ENCODE measurements at regions not wholly inside any gene's neighbourhood (a gene's known extent, or its start where the extent isn't known, plus 50 kb on each side); places are given as distances from the start of the nearest gene placed in this dataset.

GRCh38 chr9:2473681-2474080 is 147.9 kb upstream of the VLDLR start:
- DNase-seq (no peak), ATAC-seq (ENCODE audit: low read depth in 2 of 2) (no peak)
- H3K36me3 Mint-ChIP-seq, result no peaks in the 10 kb centered on the region
- H3K9me3 Mint-ChIP-seq, result no peaks in the 10 kb centered on the region
- no peak overlapping the region for H3K27ac Mint-ChIP-seq
- no peak overlapping the region for H3K4me3 Mint-ChIP-seq
- H3K4me1 Mint-ChIP-seq, result no peaks in the 10 kb centered on the region
- H3K27me3 Mint-ChIP-seq, result peaks cover 3 to 12% (median 10%) of the 10 kb centered on the region in 3 donors

DNA sequence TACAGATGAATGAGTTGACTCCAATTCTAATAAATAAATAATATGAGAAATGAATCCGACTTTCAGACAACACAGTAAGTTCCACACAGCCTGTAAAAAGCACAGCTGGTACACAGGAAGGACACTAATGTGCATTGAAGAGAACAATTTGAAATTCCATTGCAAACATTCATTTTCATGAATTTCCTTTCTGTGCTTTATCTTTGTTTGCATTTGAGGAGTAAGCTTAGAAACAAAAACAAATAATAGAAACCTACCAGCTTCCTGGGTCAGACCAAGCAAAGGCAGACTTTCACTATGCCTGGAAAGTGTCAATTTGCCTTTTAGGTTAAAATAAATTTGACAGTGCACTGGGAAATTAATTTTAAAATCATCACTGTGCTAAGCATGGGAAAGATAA is 143.8 kb upstream of the VLDLR start:
- ATAC-seq (ENCODE audit: low read depth in 2 of 2), result no peak
- Mint-ChIP-seq H3K27ac (no peak overlapping the region), H3K4me1 (no peaks in the 10 kb centered on the region), H3K9me3 (no peaks in the 10 kb centered on the region), H3K4me3 (no peak overlapping the region), H3K36me3 (no peaks in the 10 kb centered on the region), H3K27me3 (peaks cover 0 to 14% (median 7%) of the 10 kb centered on the region in 3 donors)
- no peak for DNase-seq

- Mint-ChIP-seq H3K4me1 (no peaks in the 10 kb centered on the region), H3K36me3 (no peaks in the 10 kb centered on the region), H3K27ac (peak overlapping the region in 1 of 6 donors; percentile 10), H3K27me3 (peaks cover 0 to 12% (median 0%) of the 10 kb centered on the region in 3 donors), H3K4me3 (no peak overlapping the region), H3K9me3 (no peaks in the 10 kb centered on the region)
- no peak for ATAC-seq (ENCODE audit: low read depth in 2 of 2)
- DNase-seq, result no peak
Observed at GRCh38 chr9:2478421-2478820, 143.2 kb upstream of the VLDLR start.

- DNase-seq (no peak), ATAC-seq (ENCODE audit: low read depth in 2 of 2) (no peak)
- peaks cover 0 to 13% (median 0%) of the 10 kb centered on the region in 3 donors for H3K27me3 Mint-ChIP-seq
- no peaks in the 10 kb centered on the region for H3K4me1 Mint-ChIP-seq
- H3K4me3 Mint-ChIP-seq, result no peak overlapping the region
- no peaks in the 10 kb centered on the region for H3K36me3 Mint-ChIP-seq
- no peak overlapping the region for H3K27ac Mint-ChIP-seq
- no peaks in the 10 kb centered on the region for H3K9me3 Mint-ChIP-seq
Observed at GRCh38 chr9:2479056-2479565, 142.5 kb upstream of the VLDLR start.

DNA sequence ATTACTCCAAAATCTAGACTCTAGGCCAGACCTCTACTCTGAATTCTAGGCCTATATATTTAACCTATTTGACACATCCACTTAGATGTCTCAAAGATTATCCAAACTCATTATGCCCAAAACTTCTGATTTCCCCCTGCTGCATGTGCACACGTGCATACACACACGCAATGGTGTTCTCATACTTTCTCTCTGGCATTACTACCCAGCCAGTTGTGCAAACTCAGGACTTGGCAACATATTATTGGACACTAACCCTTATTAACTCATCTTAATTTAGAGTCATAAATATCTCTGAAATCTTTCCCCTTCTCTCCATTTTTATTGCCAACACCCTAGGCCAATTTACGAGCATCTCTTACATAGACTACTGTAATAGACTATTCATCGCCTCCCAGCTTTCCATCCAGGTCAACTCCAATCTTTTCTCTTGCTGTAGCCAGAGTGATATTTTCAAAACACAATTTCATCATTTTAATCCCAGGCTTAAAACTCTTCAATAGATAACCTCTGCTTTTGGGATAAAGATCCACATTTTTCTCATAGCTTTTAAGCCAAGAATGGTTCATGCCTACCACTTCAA is 141.2 kb upstream of the VLDLR start:
- Mint-ChIP-seq H3K4me3 (no peak overlapping the region), H3K36me3 (no peaks in the 10 kb centered on the region), H3K4me1 (no peaks in the 10 kb centered on the region), H3K27me3 (peaks cover 0 to 15% (median 0%) of the 10 kb centered on the region in 3 donors), H3K9me3 (peaks cover 0 to 2% (median 0%) of the 10 kb centered on the region in 7 donors), H3K27ac (peak overlapping the region in 1 of 6 donors; percentile 18)
- DNase-seq, result no peak
- ATAC-seq (ENCODE audit: low read depth in 2 of 2), result no peak

DNA sequence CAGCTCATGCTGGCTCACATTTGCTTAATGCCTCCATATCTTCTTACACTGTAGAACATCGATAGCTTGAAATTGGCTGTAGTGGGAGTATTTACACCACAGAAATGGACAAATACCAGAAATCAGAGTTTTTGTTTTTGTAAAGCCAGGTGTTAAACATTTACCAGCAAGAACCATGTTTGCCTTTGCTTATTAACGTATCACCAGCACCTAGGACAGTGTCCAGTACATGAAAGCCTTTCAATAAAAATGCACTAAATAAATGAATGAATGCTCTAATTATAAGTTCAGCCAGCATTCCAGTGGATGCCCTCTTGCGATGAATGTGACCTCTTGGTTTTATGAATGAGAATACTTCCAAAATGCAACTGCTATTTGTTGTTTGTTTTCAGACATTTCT is 140.4 kb upstream of the VLDLR start:
- no peak overlapping the region for H3K4me3 Mint-ChIP-seq
- peaks cover 0 to 14% (median 0%) of the 10 kb centered on the region in 3 donors for H3K27me3 Mint-ChIP-seq
- H3K27ac Mint-ChIP-seq, result no peak overlapping the region
- no peak for ATAC-seq (ENCODE audit: low read depth in 2 of 2)
- H3K4me1 Mint-ChIP-seq, result no peaks in the 10 kb centered on the region
- H3K9me3 Mint-ChIP-seq, result peaks cover 0 to 2% (median 0%) of the 10 kb centered on the region in 7 donors
- no peaks in the 10 kb centered on the region for H3K36me3 Mint-ChIP-seq
- DNase-seq, result no peak

DNA sequence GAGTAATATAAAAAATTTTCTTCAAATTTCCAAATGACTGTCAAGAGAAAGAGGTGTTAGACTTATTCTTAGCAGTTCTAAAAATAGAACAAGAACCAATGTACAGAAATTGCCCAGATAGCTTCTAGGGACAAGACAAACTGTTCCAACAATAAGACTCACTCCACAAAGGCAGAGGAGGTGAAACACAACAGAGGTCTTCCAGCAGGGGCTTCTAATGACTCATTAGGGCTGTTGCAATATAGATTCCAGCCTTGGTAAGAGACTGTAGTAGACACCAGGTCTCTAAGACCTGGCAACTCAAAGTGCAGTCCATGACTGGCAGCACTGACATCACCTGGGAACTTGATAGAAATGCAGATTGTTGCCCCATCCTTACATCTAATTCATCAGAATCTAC is 134.6 kb upstream of the VLDLR start:
- DNase-seq (no peak), ATAC-seq (ENCODE audit: low read depth in 2 of 2) (no peak)
- Mint-ChIP-seq H3K27me3 (peaks cover 5 to 15% (median 8%) of the 10 kb centered on the region in 3 donors), H3K4me3 (no peak overlapping the region), H3K27ac (no peak overlapping the region), H3K36me3 (no peaks in the 10 kb centered on the region), H3K9me3 (peaks cover 0 to 4% (median 0%) of the 10 kb centered on the region in 7 donors), H3K4me1 (no peaks in the 10 kb centered on the region)

DNA sequence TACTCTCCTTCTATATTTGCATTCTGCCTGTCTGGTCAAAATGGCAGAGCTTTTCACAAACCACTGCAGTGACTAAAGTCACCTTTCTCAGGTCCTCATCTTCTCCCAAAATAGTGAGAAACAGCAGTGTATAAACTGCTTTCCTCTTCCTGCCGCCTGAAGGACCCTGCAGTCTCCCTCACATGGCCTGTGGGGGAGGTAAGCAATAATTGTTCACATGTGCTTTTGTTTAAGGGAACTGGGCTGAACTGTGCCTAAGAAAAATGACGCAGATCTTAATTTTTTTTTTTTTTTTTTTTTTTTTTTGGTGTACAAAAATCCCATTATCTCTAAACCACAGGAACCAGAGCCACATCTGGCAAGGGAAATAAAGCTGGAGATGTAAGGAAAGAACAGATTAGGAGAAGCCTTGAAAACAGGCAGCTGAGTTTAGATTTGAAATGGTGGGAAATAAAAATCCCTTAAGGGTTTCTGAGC is 131.7 kb upstream of the VLDLR start:
- Mint-ChIP-seq H3K27ac (no peak overlapping the region), H3K9me3 (peaks cover 0 to 2% (median 0%) of the 10 kb centered on the region in 7 donors), H3K27me3 (peaks cover 0 to 15% (median 5%) of the 10 kb centered on the region in 3 donors), H3K4me1 (no peaks in the 10 kb centered on the region), H3K4me3 (no peak overlapping the region), H3K36me3 (no peaks in the 10 kb centered on the region)
- DNase-seq, result no peak
- no peak for ATAC-seq (ENCODE audit: low read depth in 2 of 2)

DNA sequence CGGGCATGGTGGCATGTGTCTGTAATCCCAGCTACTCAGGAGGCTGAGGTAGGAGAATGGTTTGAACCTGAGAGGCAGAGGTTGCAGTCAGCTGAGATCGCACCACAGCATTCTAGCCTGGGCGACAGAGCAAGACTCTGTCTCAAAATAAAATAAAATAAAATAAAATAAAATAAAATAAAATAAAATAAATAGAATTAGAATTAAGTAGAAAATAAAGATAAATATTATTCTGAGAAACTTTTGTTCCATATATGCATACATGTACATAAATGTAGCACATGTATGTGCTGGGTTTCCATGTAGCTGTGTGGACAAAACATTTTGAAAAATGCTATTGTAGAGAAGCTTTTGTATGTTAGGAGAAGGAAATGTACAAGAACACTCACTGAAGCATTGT is 129.4 kb upstream of the VLDLR start:
- H3K27me3 Mint-ChIP-seq, result peaks cover 0 to 15% (median 5%) of the 10 kb centered on the region in 3 donors
- no peak for ATAC-seq (ENCODE audit: low read depth in 2 of 2)

GRCh38 chr9:2493109-2493508 is 128.5 kb upstream of the VLDLR start:
- ATAC-seq (ENCODE audit: low read depth in 2 of 2) (no peak), DNase-seq (no peak)
- Mint-ChIP-seq H3K27me3 (peaks cover 0 to 14% (median 5%) of the 10 kb centered on the region in 3 donors), H3K27ac (no peak overlapping the region), H3K9me3 (peaks cover 0 to 2% (median 0%) of the 10 kb centered on the region in 7 donors), H3K4me1 (no peaks in the 10 kb centered on the region), H3K36me3 (no peaks in the 10 kb centered on the region), H3K4me3 (no peak overlapping the region)

More for the DNA sequence above, 129.4 kb upstream of the VLDLR start:
- no peak overlapping the region for H3K27ac Mint-ChIP-seq
- no peaks in the 10 kb centered on the region for H3K4me1 Mint-ChIP-seq
- no peak overlapping the region for H3K4me3 Mint-ChIP-seq
- no peak for DNase-seq
- no peaks in the 10 kb centered on the region for H3K36me3 Mint-ChIP-seq
- H3K9me3 Mint-ChIP-seq, result peaks cover 0 to 2% (median 0%) of the 10 kb centered on the region in 7 donors

GRCh38 chr9:2493529-2493928 is 128.1 kb upstream of the VLDLR start:
- ATAC-seq (ENCODE audit: low read depth in 2 of 2), result no peak
- no peak for DNase-seq
- H3K9me3 Mint-ChIP-seq, result peaks cover 0 to 1% (median 0%) of the 10 kb centered on the region in 7 donors
- no peaks in the 10 kb centered on the region for H3K4me1 Mint-ChIP-seq
- H3K27me3 Mint-ChIP-seq, result peaks cover 0 to 10% (median 5%) of the 10 kb centered on the region in 3 donors
- H3K36me3 Mint-ChIP-seq, result no peaks in the 10 kb centered on the region
- no peak overlapping the region for H3K27ac Mint-ChIP-seq
- no peak overlapping the region for H3K4me3 Mint-ChIP-seq

GRCh38 chr9:2494562-2494961 is 127.0 kb upstream of the VLDLR start:
- DNase-seq (no peak), ATAC-seq (ENCODE audit: low read depth in 2 of 2) (no peak)
- no peak overlapping the region for H3K27ac Mint-ChIP-seq
- H3K36me3 Mint-ChIP-seq, result no peaks in the 10 kb centered on the region
- peaks cover 0 to 10% (median 5%) of the 10 kb centered on the region in 3 donors for H3K27me3 Mint-ChIP-seq
- peaks cover 0 to 1% (median 0%) of the 10 kb centered on the region in 7 donors for H3K9me3 Mint-ChIP-seq
- no peak overlapping the region for H3K4me3 Mint-ChIP-seq
- no peaks in the 10 kb centered on the region for H3K4me1 Mint-ChIP-seq

GRCh38 chr9:2495221-2496005 is 126.2 kb upstream of the VLDLR start:
- no peaks in the 10 kb centered on the region for H3K36me3 Mint-ChIP-seq

DNA sequence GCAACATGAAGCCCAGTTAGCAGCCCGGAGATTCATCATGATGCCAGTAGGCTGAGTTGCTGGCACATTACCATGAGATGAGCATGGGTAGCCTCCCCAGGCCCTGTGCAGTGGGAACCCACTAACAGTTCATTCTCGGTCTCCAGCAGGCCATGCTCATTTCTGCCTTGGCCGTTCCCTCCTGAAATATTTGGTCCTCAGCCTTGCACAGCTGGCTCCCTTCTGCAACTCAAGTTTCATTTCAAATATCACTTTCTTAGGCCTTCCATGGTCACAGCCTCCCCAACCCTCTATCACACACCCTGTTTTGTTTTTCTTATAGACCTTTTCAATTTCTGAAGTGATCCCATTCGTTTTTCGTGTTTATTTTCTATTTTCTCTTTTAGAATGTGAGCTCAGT is 125.4 kb upstream of the VLDLR start:
- Mint-ChIP-seq H3K4me1 (no peaks in the 10 kb centered on the region), H3K27ac (no peak overlapping the region), H3K27me3 (peaks cover 0 to 3% (median 0%) of the 10 kb centered on the region in 3 donors)

More at GRCh38 chr9:2495221-2496005, 126.2 kb upstream of the VLDLR start:
- Mint-ChIP-seq H3K4me3 (no peak overlapping the region), H3K4me1 (no peaks in the 10 kb centered on the region), H3K27me3 (peaks cover 0 to 6% (median under 1%) of the 10 kb centered on the region in 3 donors), H3K27ac (no peak overlapping the region), H3K9me3 (peaks cover 0 to 1% (median 0%) of the 10 kb centered on the region in 7 donors)
- ATAC-seq (ENCODE audit: low read depth in 2 of 2) (no peak), DNase-seq (no peak)

More for the DNA sequence above, 125.4 kb upstream of the VLDLR start:
- ATAC-seq (ENCODE audit: low read depth in 2 of 2) (no peak), DNase-seq (no peak)
- peak overlapping the region in 1 of 8 donors; percentile 27 for H3K4me3 Mint-ChIP-seq
- H3K36me3 Mint-ChIP-seq, result no peaks in the 10 kb centered on the region
- peaks cover 0 to 1% (median 0%) of the 10 kb centered on the region in 7 donors for H3K9me3 Mint-ChIP-seq
